K562 (cell line): ENCODE measurements at regions not wholly inside any gene's neighbourhood (a gene's known extent, or its start where the extent isn't known, plus 50 kb on each side); places are given as distances from the start of the nearest gene placed in this dataset.

Experiments
- ATAC-seq: fragments of 200-7000 bp; cut with Tn5 transposase; 3 replicates; pipeline ENCODE4 v1.9.1; 2020; ENCODE audit warnings: moderate library complexity
- BruUV-seq: library from RNA; stranded (reverse); fragments of 400-500 nt; replicated peaks from 2 replicates; lab custom pipeline; 2021; lab: Mats Ljungman, UMichigan
- CTCF ChIA-PET: fragments of 300-600 bp; formaldehyde crosslinking; extraction: SDS; loops from one replicate; lab custom pipeline; 2021; ENCODE audit warnings: low intra/inter-chr PET ratio; lab: Yijun Ruan, JAX
- POLR2A ChIA-PET: fragments of 300-600, 350-650 bp; sonication (Branson Sonifier 250); formaldehyde crosslinking; extraction: SDS; loops from one replicate; lab custom pipeline; 2021; ENCODE audit warnings: antibody characterized with exemption, inconsistent platforms; lab: Yijun Ruan, JAX
- DNase-seq, 4 experiments: peaks; one replicate each; pipeline versions ENCODE4 v3.0.0 to v3.0.0-alpha.2; 2011 to 2018; ENCODE audit warnings: low spot score in 3 of 4, mixed read lengths in 3 of 4; ENCODE audit errors: extremely low read depth in 1 of 4
- FAIRE-seq: peaks from 2 replicates; lab custom pipeline; 2011; peaks lifted over from hg19 to GRCh38; lab: Jason Lieb, UNC
- H2AFZ ChIP-seq: 2 replicates; pipeline ENCODE4 v1.6.0; 2011; ENCODE audit warnings: low read depth, low read length, control low read depth, inconsistent platforms
- H3K27ac ChIP-seq: fragments of 200-600 bp; 3 replicates; pipeline ENCODE4 v1.8.0; 2011; ENCODE audit warnings: low read depth, mild to moderate bottlenecking, control low read depth, inconsistent platforms, low read length, moderate library complexity, mixed read lengths; ENCODE audit errors: extremely low read depth
- H3K27me3 ChIP-seq, 2 experiments: fragments of 300-600 bp in 1 of 2; 2 replicates in 1 of 2; 3 replicates in 1 of 2; pipeline versions ENCODE4 v1.6.0 to v1.8.0; 2011; ENCODE audit warnings: inconsistent platforms in 2 of 2, low read length in 2 of 2, mild to moderate bottlenecking in 1 of 2, mixed read lengths in 1 of 2, moderate library complexity in 1 of 2; ENCODE audit not compliant: control insufficient read depth in 2 of 2, insufficient read depth in 2 of 2
- H3K36me3 ChIP-seq: fragments of 300-600 bp; 3 replicates; pipeline ENCODE4 v1.8.0; 2011; ENCODE audit warnings: mild to moderate bottlenecking, low read length, inconsistent platforms; ENCODE audit not compliant: control insufficient read depth, insufficient read depth
- H3K4me1 ChIP-seq, 2 experiments: fragments of 200-600 bp in 1 of 2; replicated peaks in 1 of 2; 2 replicates in 1 of 2; 3 replicates in 1 of 2; pipeline versions ENCODE4 v1.5.1 to v1.8.0; 2011; ENCODE audit warnings: inconsistent platforms in 2 of 2, low read length in 2 of 2, mild to moderate bottlenecking in 1 of 2, mixed read lengths in 1 of 2, moderate library complexity in 1 of 2; ENCODE audit not compliant: control insufficient read depth in 2 of 2, insufficient read depth in 2 of 2
- H3K4me2 ChIP-seq: 2 replicates; pipeline ENCODE4 v1.6.1; 2011; ENCODE audit warnings: low read length, control low read depth, inconsistent platforms, mixed read lengths; ENCODE audit not compliant: insufficient read depth
- H3K4me3 ChIP-seq: fragments of 200-600 bp; sonication (generic), shearing (Covaris generic); 2 replicates; pipeline ENCODE4 v1.5.1; 2016; ENCODE audit warnings: control low read depth, inconsistent platforms
- H3K79me2 ChIP-seq: fragments of 200-600 bp; 3 replicates; pipeline ENCODE4 v1.8.0; 2011; ENCODE audit warnings: low read length, inconsistent platforms; ENCODE audit not compliant: control insufficient read depth, insufficient read depth
- H3K9ac ChIP-seq, 2 experiments: 2 replicates each; pipeline versions ENCODE4 v1.6.0 to v1.6.1; 2011; ENCODE audit warnings: low read depth in 2 of 2, low read length in 2 of 2, control low read depth in 1 of 2, inconsistent platforms in 1 of 2, mild to moderate bottlenecking in 1 of 2, mixed read lengths in 1 of 2; ENCODE audit not compliant: insufficient read depth in 1 of 2
- H3K9me1 ChIP-seq: one replicate; pipeline ENCODE4 v1.6.0; 2011; ENCODE audit warnings: inconsistent platforms, mild to moderate bottlenecking, low read length, moderate library complexity; ENCODE audit not compliant: control insufficient read depth, insufficient read depth
- H3K9me3 ChIP-seq: replicated peaks from 2 replicates; pipeline ENCODE4 v1.5.1; 2011; ENCODE audit warnings: low read depth, low read length, inconsistent platforms; ENCODE audit not compliant: control insufficient read depth, insufficient read depth
- H4K20me1 ChIP-seq: replicated peaks from 2 replicates; pipeline ENCODE4 v1.6.1; 2011; ENCODE audit warnings: low read length, inconsistent platforms, mixed read lengths; ENCODE audit not compliant: control insufficient read depth, insufficient read depth
- ARHGAP35 ChIP-seq: fragments of 450-650 bp; IDR thresholded peaks from 2 replicates; pipeline ENCODE4 v1.6.1; 2018; ENCODE audit not compliant: partially characterized antibody
- CBFB ChIP-seq: sonication (generic); formaldehyde crosslinking; IDR thresholded peaks from 2 replicates; pipeline ENCODE4 v1.4.0; 2020; ENCODE audit warnings: mild to moderate bottlenecking, missing genetic modification reagents
- HNRNPH1 ChIP-seq: fragments of 200-400 bp; formaldehyde crosslinking; optimal IDR thresholded peaks from 2 replicates; pipeline ENCODE3; 2017; ENCODE audit warnings: low read depth, mild to moderate bottlenecking, low read length, moderate library complexity
- MEF2A ChIP-seq: IDR thresholded peaks from 2 replicates; pipeline ENCODE4 v1.6.1; 2011; ENCODE audit warnings: low read depth, mild to moderate bottlenecking, low read length, moderate library complexity; ENCODE audit not compliant: control insufficient read depth
- WGBS: fragments of 100-300 bp; shearing (Covaris generic); methylation state at CpG from one replicate; pipeline ENCODE4 v1.1.6; 2016; ENCODE audit warnings: low coverage, mixed read lengths; ENCODE audit not compliant: insufficient coverage; ENCODE audit errors: missing lambda C conversion rate; 5-methylcytosine and 5-hydroxymethylcytosine counted together
- in situ Hi-C: fragments of 300-500 bp; cut with MboI; formaldehyde crosslinking; loops from 4 replicates; pipeline ENCODE4 v1.15.0; 2018; ENCODE audit warnings: inconsistent platforms, mixed read lengths
- intact Hi-C: fragments of 100-400 bp; cut with micrococcal nuclease; formaldehyde crosslinking; loops from 2 replicates; pipeline ENCODE4 v1.14.2; 2022
- TF ChIP-seq, protein P1 (sequence below), 2 experiments: IDR thresholded peaks in 1 of 2; conservative IDR thresholded peaks in 1 of 2; 2 replicates each; pipeline ENCODE4 v1.6.1; 2016; ENCODE audit warnings: low read depth in 2 of 2, mild to moderate bottlenecking in 1 of 2, missing compliant biosample characterization in 1 of 2, missing genetic modification characterization in 1 of 2, moderate library complexity in 1 of 2
- TF ChIP-seq, protein P2 (sequence below): sonication (generic); formaldehyde crosslinking; IDR thresholded peaks from 2 replicates; pipeline ENCODE4 v1.8.0; 2022; ENCODE audit warnings: missing genetic modification reagents, mild to moderate bottlenecking, borderline replicate concordance

DNA sequence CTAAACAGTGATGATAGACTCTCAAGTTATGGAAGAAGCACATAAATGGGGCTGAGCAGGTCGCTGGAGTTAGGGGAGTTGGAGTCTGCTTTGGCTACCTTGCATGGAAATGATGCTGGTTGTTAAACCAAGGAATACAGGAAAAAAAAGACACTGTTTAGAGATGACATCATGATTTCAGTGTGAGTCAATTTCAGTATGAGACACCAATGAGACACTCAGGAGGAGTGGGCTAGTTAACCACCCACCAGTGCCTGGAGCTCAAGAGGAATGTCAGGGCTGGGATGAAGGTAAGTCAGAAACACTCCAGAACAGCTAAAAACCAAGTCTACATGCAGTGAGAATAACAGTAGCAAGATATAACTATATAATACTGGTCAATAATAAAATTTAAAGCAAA, 303.6 kb downstream of the SOX11 start:
- DNase-seq (no peak), FAIRE-seq (no peak), ATAC-seq (no peak)
- BruUV-seq, result no TSS peak
- Histone ChIP-seq H3K27ac (no peak overlapping the region), H3K4me1 (no peaks in the 10 kb centered on the region), H3K9me3 (no peaks in the 10 kb centered on the region), H3K9ac (no peak overlapping the region), H3K9me1 (no peaks in the 10 kb centered on the region), H3K4me3 (no peak overlapping the region), H3K4me2 (no peak overlapping the region), H3K27me3 (no peaks in the 10 kb centered on the region), H3K36me3 (no peaks in the 10 kb centered on the region), H2AFZ (no peak overlapping the region), H4K20me1 (no peaks in the 10 kb centered on the region), H3K79me2 (no peaks in the 10 kb centered on the region)
- in situ Hi-C loops, result no loop called here
- POLR2A ChIA-PET, result no interaction called here
- WGBS, result 0% methylated on average over 1 of the region's 1 CpG
- CTCF ChIA-PET, result no interaction called here
- intact Hi-C loops, result no loop called here
- TF ChIP-seq ARHGAP35, result no peak
- TF ChIP-seq, protein P1, sequence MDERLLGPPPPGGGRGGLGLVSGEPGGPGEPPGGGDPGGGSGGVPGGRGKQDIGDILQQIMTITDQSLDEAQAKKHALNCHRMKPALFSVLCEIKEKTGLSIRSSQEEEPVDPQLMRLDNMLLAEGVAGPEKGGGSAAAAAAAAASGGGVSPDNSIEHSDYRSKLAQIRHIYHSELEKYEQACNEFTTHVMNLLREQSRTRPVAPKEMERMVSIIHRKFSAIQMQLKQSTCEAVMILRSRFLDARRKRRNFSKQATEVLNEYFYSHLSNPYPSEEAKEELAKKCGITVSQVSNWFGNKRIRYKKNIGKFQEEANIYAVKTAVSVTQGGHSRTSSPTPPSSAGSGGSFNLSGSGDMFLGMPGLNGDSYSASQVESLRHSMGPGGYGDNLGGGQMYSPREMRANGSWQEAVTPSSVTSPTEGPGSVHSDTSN (CRISPR knock-in tag; IDR thresholded peaks at IDR 0.05; ENCODE audit: low read depth), result no peak
- TF ChIP-seq, protein P1 (tag; conservative IDR thresholded peaks at IDR 0.05; ENCODE audit: low read depth), result no peak
- TF ChIP-seq HNRNPH1, result no peak
- no peak for TF ChIP-seq CBFB
- TF ChIP-seq, protein P2, sequence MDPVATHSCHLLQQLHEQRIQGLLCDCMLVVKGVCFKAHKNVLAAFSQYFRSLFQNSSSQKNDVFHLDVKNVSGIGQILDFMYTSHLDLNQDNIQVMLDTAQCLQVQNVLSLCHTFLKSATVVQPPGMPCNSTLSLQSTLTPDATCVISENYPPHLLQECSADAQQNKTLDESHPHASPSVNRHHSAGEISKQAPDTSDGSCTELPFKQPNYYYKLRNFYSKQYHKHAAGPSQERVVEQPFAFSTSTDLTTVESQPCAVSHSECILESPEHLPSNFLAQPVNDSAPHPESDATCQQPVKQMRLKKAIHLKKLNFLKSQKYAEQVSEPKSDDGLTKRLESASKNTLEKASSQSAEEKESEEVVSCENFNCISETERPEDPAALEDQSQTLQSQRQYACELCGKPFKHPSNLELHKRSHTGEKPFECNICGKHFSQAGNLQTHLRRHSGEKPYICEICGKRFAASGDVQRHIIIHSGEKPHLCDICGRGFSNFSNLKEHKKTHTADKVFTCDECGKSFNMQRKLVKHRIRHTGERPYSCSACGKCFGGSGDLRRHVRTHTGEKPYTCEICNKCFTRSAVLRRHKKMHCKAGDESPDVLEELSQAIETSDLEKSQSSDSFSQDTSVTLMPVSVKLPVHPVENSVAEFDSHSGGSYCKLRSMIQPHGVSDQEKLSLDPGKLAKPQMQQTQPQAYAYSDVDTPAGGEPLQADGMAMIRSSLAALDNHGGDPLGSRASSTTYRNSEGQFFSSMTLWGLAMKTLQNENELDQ (CRISPR knock-in tag), result no peak
- no peak for TF ChIP-seq MEF2A
